ENCODE measurements at regions not wholly inside any gene's neighbourhood (a gene's known extent, or its start where the extent isn't known, plus 50 kb on each side); places are given as distances from the start of the nearest gene placed in this dataset.
"Not testable (repeated sequence)": the region's sequence is repeated elsewhere in the genome, so short reads cannot be mapped to it uniquely, and the experiment has no call there.

DNA sequence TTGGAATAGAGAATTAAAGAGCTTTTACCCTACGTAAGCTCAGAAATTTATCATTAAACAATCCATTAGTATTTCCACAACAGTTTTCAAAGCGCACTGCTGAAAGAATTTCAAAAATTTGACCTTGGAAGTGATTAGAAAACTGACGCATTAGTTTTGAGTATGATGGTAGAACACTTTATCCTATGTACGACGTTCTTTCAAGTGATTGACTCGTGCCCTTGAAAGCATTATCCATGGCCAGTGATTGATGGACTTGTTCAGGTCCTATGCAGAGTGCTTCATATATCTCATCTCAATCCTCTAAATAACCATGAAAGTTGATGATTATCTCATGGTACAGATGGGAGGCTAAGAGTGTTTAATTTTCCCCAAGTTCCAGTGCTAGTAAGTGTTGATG, 697.2 kb downstream of the USP25 start:
- DNase-seq, result no peak

DNA sequence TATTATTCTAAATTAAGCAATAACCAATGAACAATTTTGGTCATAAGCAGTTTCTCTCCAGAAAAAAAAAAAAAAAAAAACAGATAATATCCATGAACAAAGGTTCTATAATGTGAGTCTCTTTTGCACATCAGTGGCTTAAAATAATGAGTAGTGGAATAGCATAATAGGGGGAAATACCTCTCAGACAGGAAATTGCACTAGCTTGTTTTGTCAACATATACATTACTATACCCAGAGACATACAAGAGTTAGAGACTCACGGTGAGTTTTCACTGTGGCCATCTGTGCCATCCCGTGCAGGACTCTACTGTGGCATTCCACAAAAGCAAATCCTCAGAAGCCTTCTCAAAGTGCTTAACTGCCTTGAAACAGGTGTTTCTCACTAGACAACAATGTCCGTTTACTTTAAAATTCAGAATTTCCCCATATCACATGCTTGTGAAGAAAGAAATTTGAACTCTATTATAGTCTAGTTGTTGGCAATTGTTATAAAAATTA, 697.9 kb downstream of the USP25 start:
- no peak for DNase-seq

DNA sequence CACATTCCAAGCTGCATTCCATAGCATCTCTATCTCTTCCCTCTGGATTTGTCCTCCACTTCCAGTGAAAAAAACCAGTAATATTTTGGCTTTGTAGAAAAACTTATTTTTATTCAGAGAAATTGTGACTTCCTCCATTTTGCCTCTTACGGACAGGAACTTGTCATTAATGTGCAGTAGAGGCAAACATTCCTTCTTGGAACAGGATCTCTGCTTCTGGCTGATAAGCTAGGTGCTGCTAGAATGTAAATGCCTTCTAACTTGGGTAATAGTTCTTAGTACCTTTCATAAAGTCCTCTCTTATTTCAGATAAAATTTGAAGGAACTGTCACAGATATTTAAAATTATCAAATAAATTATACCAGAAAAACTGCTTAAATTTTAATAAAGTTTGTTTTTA, 707.8 kb downstream of the USP25 start:
- DNase-seq, result no peak

DNA sequence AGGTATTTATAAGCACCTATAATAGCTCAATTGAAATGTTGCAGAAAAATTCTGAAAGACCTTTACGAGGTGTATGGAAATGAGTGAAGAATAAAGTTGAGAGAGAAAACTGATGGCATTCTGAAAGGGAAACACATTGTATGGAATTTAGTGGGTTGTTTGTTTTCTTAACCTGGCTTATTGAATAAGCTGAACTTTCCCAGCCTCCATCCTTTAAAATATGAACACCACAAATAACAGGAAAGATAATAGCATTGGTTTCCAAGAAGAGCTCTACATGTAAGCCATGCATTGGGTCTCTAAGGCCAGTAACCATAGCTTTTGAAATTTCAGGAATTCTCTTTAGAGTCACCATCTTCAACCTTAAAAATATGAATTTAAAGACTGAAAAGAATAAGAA, 709.0 kb downstream of the USP25 start:
- no peak for DNase-seq

DNA sequence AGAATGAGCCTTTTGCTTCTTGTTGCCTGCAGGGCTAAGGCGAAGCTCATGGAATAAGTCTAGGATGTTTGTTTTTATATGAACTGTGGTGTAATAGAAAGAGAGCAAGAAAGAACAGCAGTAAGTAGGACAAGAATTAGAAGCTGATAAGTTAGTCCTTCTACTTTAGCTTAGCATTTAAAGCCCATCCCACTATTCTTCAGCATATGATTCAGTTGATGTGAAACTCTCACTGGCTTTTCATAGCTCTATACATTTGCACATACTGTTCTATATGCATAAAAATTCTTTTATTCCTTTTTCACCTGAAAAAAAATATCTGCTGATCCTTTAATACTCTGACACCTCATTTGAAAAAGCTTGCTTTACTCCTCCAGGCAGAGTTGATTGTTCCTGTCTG, 712.0 kb downstream of the USP25 start:
- no peak for DNase-seq

DNA sequence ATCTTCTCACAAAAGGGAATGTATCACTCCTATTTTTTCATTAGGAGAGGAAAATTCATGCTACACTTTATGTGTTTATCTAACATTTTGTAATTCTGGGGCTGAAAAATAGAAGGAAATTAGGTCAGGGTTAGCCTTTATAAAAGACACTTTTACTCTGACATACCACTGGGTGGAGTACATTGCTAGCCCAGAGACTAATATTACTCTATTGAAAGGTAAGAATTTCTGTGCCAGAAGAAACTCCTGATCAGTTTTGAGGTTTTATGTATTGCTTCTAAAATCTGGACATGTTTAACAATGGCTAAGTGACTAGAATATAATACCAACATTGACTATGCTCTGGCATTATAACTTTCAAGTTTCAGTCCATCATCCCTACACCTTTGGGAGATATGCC, 724.6 kb downstream of the USP25 start:
- no peak for DNase-seq

DNA sequence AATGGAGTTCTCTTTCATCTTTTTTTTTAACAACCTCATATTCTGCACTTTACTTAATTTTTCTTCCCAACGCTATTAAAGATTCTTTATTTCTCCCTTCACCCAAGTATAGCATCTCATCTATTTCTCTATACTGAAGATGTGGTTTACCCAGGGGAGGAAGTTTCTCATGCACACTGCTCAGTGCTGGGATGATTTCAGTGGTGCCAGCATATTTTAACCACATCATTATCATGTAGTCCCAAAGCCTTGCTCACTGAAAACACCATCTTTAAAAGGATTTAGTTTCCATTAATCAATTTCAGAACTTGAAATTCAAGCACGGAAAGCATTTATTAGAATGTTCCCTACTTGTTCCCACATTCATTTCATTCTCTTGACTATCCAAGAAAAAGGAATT, 725.7 kb downstream of the USP25 start:
- DNase-seq, result no peak

DNA sequence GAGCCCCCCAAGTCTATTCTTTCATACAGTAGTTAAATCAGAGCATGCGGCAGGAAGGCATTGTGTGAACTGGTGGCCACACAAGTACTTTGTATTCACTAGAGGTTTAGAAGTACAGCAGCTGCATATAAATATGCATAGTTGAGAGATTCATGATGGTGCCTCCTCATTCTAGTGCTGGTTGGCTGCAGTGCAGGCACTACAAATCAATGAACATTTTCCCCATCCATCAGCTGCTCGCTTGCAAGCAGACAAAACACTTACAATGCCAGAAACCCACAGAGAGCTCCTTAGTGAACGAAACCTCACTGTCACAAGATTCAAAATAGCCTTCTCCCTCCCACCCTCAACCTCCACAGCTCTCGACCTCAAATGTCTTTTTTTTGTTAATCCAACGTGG, 726.2 kb downstream of the USP25 start:
- DNase-seq, result no peak

DNA sequence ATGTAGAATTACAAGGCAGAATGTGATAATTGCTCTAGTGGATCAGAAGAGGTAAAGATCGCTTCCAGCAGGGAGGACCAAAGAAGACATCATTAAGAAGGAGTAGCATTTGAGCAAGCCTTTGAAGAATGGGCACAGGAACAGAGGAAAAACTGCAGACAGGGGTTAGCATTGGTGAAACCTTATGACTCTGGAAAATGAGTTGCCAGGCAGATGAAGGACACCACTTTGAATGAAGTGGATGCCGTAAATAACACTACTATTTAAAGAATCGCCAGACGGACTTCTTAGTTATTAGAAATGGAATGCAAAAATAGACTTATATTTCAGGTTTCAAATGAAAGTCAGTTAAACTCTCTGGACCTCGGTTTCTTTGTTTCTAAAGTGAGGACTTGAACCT, 727.7 kb downstream of the USP25 start:
- no peak for DNase-seq

DNA sequence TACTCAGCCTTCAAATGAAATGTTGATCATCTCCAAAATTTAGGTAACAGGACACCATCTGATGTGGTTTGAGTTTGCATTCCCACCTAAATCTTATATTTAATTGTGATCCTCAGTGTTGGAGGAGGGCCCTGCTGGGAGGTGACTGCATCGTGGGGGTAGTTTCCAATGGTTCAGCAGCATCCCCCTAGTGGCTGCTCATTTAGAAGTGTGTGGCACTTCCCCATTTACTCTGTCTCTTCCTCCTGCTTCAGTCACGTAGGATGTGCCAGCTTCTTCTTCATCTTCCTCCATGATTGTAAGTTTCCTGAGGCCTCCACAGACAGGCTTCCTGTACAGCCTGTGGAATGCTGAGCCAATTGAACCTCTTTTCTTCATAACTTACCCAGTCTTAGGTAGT, 731.2 kb downstream of the USP25 start:
- DNase-seq, result no peak

DNA sequence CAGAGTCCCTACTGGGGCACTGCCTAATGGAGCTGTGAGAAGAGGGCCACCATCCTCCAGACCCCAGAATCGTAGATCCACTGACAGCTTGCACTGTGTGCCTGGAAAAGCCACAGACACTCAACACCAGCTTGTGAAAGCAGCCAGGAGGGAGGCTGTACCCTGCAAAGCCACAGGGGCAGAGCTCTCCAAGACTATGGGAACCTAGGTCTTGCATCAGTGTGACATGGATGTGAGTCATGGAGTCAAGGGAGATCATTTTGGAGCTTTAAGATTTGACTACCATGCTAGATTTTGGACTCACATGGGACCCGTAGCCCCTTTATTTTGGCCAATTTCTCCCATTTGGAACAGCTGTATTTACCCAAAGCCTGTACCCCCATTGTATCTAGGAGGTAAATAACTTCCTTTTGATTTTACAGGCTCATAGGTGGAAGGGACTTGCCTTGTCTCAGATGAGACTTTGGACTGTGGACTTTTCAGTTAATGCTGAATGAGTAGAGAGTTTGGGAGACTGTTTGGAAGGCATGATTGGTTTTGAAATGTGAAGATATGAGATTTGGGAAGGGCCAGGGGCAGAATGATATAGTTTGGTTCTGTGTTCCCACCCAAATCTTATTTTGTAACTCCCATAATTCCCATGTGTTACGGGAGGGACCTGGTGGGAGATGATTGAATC, 734.6 kb downstream of the USP25 start:
- not testable (repeated sequence) for DNase-seq

DNA sequence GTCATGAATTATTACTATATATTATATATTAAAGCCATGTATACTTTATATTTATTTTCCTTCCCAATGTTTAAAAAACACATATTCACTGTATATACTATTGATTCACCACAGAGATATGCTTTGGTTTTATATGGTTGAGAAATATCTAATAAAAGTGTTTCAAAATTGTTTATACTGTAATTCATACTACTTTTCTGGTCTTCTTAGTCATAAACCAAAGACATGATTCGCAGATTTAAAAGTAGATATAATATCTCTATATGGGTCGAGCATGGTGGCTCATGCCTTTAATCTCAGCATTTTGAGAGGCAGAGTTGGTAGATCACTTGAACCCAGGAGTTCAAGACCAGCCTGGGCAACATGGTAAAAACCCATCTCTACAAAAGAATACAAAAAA, 738.4 kb downstream of the USP25 start:
- no peak for DNase-seq

DNA sequence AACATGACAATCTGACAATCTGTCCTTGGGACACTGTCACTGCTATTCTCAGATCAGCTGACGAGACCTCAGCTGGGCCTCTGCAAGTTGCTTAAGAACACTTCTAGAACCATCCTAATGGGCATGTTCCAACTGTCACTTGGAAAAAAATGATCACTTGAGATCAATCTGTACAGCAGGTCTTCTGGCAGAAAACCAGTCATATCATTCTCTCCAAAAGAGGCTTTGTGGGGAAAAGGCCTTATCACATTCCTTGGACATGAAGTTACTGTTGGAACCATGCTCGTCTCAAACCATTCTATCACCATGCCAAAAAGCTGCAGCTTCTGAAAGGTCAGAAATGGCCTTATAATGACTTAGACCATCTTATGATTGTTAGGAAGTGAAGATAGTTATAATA, 744.2 kb downstream of the USP25 start:
- no peak for DNase-seq

DNA sequence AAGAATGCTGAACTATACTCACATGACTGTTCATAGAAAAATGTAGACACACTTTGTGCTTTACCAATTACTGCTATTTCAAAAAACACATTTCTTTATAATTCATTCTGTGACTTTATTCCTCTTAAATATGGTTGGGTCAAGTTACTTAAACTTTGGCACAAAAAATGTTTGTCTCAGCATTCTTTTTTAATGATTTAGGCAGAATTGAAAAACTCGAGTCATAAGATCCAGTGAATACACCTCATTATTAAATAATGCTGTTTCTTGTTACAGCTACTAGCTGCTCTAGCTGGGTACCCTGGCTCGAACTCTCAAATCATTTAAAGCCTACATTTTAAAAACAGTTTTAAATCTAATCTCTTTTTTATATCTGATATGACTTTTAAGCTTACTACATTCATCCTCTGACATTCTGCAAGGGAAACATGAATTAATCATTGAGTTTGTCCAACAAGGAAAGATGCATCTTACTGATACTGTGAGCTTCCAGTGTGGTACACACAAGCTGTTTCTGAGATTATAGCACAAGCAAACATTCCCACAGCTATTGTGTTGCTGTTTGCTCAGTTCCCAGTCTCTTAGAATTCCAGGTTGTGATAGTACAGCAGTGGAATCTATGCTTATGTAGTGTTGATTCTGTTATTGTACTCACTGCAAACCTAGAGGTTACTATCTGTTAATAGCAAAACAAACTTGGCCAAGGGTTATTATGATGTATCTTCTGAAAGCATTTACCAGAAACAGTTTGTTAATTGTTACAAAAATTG, 746.5 kb downstream of the USP25 start:
- no peak for DNase-seq

DNA sequence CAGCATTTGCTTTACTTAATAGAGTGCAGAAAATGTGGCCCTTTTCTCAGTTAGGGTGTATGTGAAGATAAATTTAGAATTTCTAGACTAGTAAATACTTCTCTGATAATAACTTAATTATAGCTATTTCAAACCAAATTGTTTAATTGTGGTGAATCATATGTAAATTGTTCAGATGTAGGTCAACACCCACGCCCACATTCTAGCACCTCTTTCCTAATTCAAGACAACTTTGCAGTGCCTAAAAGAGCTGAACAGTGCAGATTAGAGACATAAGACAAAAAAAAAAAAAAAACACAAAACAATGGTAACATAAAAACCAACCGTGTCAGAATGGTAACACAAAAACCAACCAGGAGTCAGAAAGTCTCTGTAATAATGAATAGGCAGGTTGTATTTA, 758.3 kb downstream of the USP25 start:
- no peak for DNase-seq

DNA sequence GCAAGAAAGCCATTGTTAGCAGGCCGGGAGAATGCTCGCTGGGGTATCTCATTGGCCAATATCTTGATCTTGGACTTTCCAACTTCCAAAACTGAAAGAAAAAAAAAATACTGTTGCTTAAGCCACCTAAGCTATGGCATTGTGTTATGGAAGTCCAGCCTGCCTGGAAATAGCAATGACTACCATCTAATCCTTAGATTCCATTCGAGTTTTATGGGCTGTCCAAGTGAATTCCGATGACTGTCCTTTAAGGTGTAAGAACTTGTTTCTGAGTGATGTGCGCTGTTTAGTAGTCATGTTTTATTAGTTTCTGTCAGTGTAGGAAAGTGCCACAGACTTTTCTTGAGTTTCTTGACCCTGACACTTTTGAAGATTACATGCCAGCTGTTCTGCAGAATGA, 762.6 kb downstream of the USP25 start:
- DNase-seq, result no peak

DNA sequence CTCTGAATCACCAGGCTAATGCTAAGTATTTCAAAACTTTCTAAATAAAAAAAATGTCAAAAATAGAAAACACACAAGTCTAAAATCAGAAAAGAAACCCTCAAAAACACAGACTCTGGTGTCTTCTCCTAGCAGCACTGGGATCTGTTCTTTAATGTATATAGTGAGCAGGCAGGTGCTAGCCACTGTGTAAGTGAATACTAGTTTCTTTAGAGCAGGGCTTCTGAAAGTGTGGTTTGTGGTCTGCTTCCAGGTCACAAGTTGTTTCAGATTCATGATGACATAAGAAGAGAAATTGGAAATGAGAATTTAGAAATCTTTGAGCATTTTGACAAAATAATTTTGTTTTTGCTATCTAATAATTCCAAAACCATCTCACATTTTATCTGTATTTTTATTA, 763.1 kb downstream of the USP25 start:
- DNase-seq, result no peak

DNA sequence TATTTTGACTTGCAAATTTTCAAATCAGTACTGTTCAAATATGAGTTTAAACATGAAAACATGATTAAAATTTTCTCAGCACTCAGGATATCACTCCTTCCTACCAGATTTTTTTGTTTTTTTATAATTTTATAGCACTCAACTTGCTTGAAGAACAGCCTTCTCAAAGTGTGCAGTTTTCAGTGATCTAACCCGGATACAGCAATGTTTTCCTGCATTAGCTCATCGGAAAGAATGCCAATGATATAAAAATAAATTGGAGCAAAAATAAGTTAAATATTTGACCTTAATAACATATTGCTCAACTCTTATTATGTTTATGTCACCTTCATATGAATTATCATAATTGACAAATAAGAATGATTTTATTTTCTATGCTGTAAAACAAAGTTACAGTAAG, 766.8 kb downstream of the USP25 start:
- no peak for DNase-seq

DNA sequence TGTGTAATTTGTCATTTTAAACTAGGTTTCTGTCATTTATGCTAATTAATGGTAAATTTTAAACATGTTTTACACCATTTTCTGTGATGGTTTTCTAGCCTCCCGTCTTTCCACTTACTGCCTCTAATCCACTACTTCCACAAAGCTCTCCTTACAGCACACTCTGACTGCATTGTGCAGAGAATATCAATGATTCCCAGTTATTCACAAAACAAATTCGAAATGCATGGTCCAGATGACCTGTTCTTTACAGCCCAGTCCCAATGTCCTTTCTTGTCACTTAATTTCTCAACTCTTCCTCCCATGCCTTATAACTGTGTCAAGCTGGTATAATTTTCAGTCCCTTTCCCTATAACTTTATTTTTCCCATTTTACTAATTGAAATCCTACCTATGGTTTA, 770.5 kb downstream of the USP25 start:
- no peak for DNase-seq

DNA sequence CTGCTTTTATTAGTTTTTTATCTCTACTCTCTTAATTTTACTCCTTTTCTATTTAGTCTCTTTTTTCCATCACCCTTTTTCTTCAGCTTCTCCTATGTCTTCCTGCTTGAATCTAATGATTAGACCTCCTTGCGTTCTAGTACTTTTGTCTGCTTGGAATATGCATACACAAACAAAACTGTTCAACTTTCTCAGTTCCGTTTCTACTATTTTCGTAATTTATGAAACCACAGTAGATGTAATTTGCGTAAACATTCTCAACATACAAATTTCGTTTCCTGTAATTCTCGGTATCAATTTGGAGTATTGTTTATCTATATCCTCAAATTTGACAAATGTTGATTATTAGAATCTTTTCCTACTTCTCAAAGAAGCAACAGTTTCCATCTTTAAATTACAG, 772.5 kb downstream of the USP25 start:
- no peak for DNase-seq

DNA sequence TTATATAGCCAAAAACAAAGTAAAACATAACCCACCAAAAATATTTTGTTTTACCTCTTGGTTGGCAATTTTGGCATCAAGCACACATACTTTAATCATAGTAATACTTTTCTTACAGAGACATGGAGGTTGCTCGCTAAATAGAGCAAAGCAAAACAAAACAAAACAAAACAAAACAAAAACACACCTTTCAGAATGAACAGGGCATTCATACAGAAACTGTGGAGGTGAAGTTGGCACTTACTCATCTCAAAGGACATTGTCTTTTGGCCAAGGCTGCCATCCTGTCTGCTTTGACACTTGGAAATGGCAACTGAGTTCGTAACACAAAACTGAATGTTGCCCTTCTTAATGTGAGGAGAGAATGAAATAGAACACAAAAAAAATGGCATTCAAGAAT, 773.1 kb downstream of the USP25 start:
- DNase-seq, result no peak

DNA sequence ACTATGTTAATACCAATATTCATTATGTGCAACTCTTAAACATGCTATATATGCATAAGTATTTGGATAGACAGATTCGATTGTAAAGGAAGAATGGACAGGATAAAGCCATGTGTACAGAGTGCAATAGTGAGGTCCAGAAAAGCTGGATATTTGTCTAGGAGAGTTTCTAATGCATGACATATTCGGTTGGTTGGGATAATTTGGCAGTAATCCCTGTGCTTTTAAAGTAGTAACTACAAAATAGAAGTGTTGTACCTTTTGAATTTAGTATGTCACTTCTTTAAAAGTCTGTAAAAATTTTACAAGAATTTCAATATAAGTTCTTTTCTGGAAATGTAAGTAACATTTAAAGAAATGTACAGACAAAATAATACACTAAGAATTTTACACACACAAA, 774.5 kb downstream of the USP25 start:
- DNase-seq, result no peak

DNA sequence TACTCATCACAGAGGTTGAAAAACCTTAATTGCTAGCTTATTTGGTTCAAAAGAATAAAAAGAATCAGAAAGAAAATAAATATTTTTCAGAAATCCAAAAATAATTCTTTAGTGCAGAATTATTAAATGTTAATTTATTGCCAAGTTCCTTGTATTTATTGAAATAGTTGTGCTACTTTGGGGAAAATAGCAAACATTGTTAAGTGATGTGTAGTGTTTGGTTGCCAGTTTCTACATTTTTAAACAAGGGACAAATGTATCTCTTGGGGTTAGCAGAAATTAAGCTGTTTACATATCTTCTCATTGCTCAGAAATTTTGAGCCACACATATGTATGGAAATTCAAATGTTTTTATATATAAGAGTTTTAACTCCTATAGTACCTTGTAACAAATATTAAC, 775.0 kb downstream of the USP25 start:
- DNase-seq, result no peak

DNA sequence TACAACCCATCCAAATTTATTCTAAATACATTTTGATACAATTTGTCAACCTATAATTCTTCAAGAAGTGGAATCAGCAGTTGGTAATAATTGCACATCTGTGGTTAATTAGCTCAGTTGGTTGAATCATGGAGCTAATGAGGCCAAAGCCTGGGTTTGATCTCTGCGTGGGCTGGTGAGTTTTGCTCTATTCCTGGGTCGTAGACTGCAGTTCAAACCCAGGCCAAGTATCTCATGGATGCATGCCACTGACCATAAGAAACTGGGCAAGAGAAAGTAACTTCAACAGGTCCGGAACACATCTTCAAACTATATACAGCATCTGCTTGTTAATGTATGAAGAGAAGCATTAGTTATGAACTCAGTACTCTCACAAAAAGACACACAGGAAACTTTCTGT, 779.7 kb downstream of the USP25 start:
- DNase-seq, result no peak

DNA sequence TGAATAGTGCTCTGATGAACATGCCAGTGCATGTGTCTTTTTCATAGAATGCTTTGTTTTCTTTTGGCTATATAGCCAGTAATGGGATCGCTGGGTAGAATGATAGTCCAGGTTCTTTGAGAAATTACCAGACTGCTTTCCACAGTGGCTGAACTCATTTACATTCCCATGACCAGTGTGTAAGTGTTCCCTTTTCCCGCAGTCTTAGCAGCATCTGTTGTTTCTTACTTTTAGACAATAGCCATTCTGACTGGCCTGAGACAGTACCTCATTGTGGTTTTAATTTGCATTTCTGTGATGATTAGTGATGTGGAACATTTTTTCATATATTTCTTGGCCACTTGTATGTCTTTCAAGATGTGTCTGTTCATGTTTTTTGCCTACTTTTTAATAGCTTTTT, 784.5 kb downstream of the USP25 start:
- no peak for DNase-seq
